Activated CD8-positive, alpha-beta memory T cell treated with anti-CD3 and anti-CD28 coated beads, Interleukin-2, amount 50 U/mL, for 4 hours (primary cell): ENCODE measurements at regions not wholly inside any gene's neighbourhood (a gene's known extent, or its start where the extent isn't known, plus 50 kb on each side); places are given as distances from the start of the nearest gene placed in this dataset.
"Not testable (repeated sequence)": the region's sequence is repeated elsewhere in the genome, so short reads cannot be mapped to it uniquely, and the experiment has no call there.

ENCODE experiments used
- DNase-seq: peaks from one replicate; pipeline ENCODE4 v3.0.0-alpha.2; 2020

DNA sequence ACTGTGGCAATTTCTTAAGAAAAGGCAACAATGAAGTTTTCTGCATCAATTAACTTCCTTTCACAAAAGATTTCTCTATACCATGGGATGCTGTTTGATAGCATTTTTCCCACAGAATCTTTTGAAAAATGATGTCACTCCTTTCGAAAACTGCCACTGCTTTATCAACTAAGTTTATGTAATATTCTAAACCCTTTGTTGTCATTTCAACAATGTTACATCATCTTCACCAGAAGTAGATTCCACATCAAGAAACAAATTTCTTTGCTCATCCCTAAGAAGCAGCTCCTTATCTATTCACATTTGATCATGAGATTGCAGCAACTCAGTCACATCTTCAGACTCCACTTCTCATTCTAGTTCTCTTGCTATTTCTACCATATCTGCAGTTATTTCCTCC, 116.1 kb upstream of the KCND3 start:
- DNase-seq = no peak

DNA sequence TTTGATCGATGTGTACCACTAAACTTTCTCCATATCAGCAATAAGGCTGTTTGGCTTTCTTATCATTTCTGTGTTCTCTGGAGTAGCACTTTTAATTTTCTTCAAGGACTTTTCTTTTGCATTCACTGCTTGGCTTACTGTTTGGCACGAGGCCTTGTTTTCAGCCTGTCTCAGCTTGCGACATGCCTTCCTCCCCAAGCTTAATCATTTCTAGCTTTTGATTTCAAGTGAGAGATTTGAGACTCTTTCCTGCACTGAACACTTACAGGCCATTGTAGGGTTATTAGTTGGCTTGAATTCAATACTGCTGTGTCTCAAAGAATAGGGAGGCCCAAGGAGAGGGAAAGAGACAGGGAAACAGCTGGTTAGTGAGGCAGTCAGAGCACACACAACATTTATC, 120.6 kb upstream of the KCND3 start:
- DNase-seq = no peak

GRCh38 chr1:112111734-112112133, 122.3 kb upstream of the KCND3 start:
- no peak for DNase-seq

GRCh38 chr1:112114540-112114939, 125.1 kb upstream of the KCND3 start:
- DNase-seq = no peak

GRCh38 chr1:112126598-112126997, 137.1 kb upstream of the KCND3 start:
- DNase-seq = no peak

- not testable (repeated sequence) for DNase-seq
Observed at GRCh38 chr1:112127606-112128005, 138.1 kb upstream of the KCND3 start.

DNA sequence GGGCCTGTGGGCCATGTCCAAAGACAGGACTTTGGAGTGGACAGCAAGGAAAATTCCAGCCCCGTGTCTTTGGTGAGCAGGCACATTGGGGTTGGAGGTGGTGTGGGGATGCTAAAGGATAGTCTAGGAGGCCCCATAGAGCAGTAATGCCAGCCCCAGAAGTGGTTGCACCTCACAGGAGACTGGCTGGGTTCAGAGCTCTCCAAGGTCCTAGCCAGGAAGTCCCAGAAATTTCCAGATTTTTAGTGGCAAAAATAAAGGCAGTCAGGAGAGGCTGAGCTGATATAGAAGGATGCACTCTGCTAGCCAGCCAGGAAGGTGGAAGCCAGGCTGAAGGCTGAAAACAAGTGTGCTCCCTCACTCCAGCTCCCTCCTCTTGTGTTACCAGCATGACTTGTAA, 144.0 kb upstream of the KCND3 start:
- DNase-seq = no peak

DNA sequence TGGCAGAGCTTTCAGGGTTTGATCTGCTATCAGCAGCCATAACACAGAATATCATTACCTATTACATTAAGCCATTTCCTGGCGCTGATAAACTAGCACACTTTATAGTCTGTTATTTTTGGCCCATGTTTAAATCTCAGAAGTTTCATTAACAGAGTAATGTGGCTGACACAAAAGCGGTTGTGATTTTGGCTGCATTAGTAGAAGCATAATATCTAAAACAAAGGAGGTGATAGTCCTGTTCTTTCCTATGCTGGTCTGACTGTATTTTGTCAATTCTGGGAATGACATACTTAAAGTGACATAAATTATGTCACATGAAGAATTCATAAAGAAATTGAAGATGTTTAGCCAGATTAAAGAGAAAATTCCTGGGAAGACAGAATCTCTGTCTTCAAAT, 151.3 kb upstream of the KCND3 start:
- no peak for DNase-seq

DNA sequence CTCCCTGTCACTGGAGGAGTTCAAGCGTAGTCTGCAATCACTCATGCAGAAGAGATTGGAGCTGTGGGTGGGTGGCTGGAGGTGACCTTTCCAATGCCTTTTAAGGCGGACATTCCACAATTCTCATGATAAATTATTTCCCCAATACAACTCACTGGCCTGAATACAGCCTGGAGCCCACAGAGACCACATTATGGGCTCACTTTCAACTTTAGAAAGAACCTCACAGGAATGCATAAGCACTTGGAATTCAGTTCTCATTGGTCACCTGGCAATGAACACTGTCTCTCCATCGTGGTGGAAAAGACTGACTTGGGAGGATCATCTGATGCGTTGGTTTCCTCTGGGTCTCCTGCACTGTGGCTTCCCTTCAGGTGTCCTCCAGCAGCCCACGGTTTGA, 151.8 kb upstream of the KCND3 start:
- no peak for DNase-seq

GRCh38 chr1:112141923-112142322, 152.5 kb upstream of the KCND3 start:
- DNase-seq = no peak

GRCh38 chr1:112143871-112144441, 154.5 kb upstream of the KCND3 start:
- DNase-seq = no peak

- no peak for DNase-seq
Observed at GRCh38 chr1:112144733-112145426, 155.4 kb upstream of the KCND3 start.

- DNase-seq = no peak
Observed at GRCh38 chr1:112146201-112146715, 156.8 kb upstream of the KCND3 start.

DNA sequence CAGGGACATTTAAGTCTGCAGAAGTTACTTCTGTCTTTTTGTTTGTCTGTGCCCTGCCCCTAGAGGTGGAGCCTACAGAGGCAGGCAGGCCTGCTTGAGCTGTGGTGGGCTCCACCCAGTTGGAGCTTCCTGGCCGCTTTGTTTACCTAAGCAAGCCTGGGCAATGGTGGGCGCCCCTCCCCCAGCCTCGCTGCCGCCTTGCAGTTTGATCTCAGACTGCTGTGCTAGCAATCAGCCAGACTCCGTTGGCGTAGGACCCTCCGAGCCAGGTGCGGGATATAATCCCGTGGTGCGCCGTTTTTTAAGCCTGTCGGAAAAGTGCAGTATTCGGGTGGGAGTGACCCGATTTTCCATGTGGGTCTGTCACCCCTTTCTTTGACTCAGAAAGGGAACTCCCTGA, 170.7 kb upstream of the KCND3 start:
- not testable (repeated sequence) for DNase-seq

- DNase-seq = no peak
Observed at GRCh38 chr1:112165375-112165774, 175.9 kb upstream of the KCND3 start.

GRCh38 chr1:112169517-112169916, 180.0 kb upstream of the KCND3 start:
- DNase-seq = no peak

- no peak for DNase-seq
Observed at GRCh38 chr1:112172294-112172882, 182.9 kb upstream of the KCND3 start.

- DNase-seq = no peak
Observed at GRCh38 chr1:112177314-112177713, 187.8 kb upstream of the KCND3 start.

DNA sequence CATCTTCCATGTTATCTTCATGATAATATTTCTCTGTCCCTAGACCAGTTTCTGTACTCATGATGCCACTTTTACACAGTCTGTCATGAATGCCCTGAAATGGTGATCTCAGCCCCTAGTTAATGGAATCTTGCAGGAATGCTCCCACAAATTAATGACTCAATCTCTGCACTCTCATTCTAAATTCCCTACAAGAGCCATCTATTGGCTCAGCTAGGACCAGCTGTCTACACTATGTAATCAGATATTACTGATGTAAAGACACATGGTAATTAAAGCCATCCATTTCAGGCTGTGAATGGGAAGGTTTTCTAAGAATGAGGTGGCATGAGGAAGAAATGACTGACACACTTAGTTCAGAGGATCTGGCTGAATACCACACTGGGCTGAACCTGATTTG, 199.1 kb upstream of the KCND3 start:
- no peak for DNase-seq

- DNase-seq = no peak
Observed at GRCh38 chr1:112196008-112196588, 199.9 kb upstream of the CTTNBP2NL start.

- DNase-seq = no peak
Observed at GRCh38 chr1:112196731-112197130, 199.3 kb upstream of the CTTNBP2NL start.

GRCh38 chr1:112209493-112209892, 186.5 kb upstream of the CTTNBP2NL start:
- no peak for DNase-seq

DNA sequence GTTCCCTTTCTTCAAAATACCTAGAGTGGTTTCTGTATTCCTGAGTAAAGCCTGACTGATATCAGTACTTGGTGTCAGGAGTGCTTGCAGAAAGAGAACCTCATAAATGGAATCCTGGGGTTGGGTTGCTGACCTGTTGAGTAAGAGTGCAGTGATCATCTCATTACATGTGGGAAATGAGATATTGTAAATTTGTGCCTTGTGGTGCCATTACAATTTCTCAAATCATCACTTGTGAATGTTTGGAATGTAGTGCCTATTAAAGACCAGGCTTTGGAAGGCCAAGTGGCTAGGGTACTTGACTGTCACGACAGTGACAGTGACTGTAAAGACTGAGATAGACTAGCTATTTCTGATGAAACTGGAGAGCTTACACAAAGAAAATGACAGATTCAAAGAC, 176.7 kb upstream of the CTTNBP2NL start:
- DNase-seq = no peak

- no peak for DNase-seq
Observed at GRCh38 chr1:112230232-112230631, 165.8 kb upstream of the CTTNBP2NL start.
